ENCODE measurements at regions not wholly inside any gene's neighbourhood (a gene's known extent, or its start where the extent isn't known, plus 50 kb on each side); places are given as distances from the start of the nearest gene placed in this dataset.

GRCh38 chr3:28906561-28907310 lies 374.1 kb upstream of the RBMS3 start:
- TF ChIP-seq POLR2A (IDR thresholded peaks at IDR 0.05) (no peak), CTCF (IDR thresholded peaks at IDR 0.05) (no peak)

All from lower leg skin (tissue), 3 donors.